ENCODE measurements at regions not wholly inside any gene's neighbourhood (a gene's known extent, or its start where the extent isn't known, plus 50 kb on each side); places are given as distances from the start of the nearest gene placed in this dataset.

GRCh38 chr11:122337241-122337640 is 221.2 kb upstream of the BLID start:
- Histone ChIP-seq H3K4me1 (ENCODE audit: control insufficient read depth, low read depth, low read length) (no peaks in the 10 kb centered on the region), H3K56ac (ENCODE audit: low read length) (no peak overlapping the region), H3K4me2 (ENCODE audit: low read length) (no peak overlapping the region), H2BK15ac (replicated peaks; ENCODE audit: low read depth) (no peak overlapping the region), H2BK120ac (ENCODE audit: low read depth, low read length) (no peak overlapping the region), H4K8ac (ENCODE audit: low read depth, low read length) (no peak overlapping the region), H3K18ac (ENCODE audit: low read length) (no peak overlapping the region), H3K9ac (ENCODE audit: low read length) (no peak overlapping the region), H3K23ac (ENCODE audit: low read length) (no peak overlapping the region), H3K4ac (ENCODE audit: low read depth, low read length) (no peak overlapping the region), H3K27ac (ENCODE audit: low read depth, low read length) (no peak overlapping the region), H4K5ac (ENCODE audit: low read length) (no peak overlapping the region), H2BK5ac (ENCODE audit: low read length) (no peak overlapping the region), H3K36me3 (ENCODE audit: control insufficient read depth, insufficient read depth, low read length) (no peaks in the 10 kb centered on the region), H3K79me2 (ENCODE audit: control insufficient read depth, insufficient read depth, low read length) (no peaks in the 10 kb centered on the region), H3K4me3 (ENCODE audit: low read length) (no peak overlapping the region), H3K79me1 (ENCODE audit: low read length) (no peaks in the 10 kb centered on the region), H2AK5ac (ENCODE audit: low read length) (no peak overlapping the region), H3K27me3 (ENCODE audit: insufficient read depth, low read length, poor library complexity) (no peaks in the 10 kb centered on the region)
- peak; percentile 6 for DNase-seq
- WGBS (ENCODE audit: extremely low coverage, insufficient coverage, low lambda C conversion rate), result no CpG with 5 or more reads among the region's 5 CpGs

GRCh38 chr11:122336706-122337105 is 220.7 kb upstream of the BLID start:
- Histone ChIP-seq H3K18ac (ENCODE audit: low read length) (no peak overlapping the region), H3K4me1 (ENCODE audit: control insufficient read depth, low read depth, low read length) (no peaks in the 10 kb centered on the region), H3K56ac (ENCODE audit: low read length) (no peak overlapping the region), H3K79me2 (ENCODE audit: control insufficient read depth, insufficient read depth, low read length) (no peaks in the 10 kb centered on the region), H3K27ac (ENCODE audit: low read depth, low read length) (no peak overlapping the region), H2BK15ac (replicated peaks; ENCODE audit: low read depth) (no peak overlapping the region), H4K8ac (ENCODE audit: low read depth, low read length) (no peak overlapping the region), H3K4ac (ENCODE audit: low read depth, low read length) (no peak overlapping the region), H3K27me3 (ENCODE audit: insufficient read depth, low read length, poor library complexity) (no peaks in the 10 kb centered on the region), H2BK120ac (ENCODE audit: low read depth, low read length) (no peak overlapping the region), H4K5ac (ENCODE audit: low read length) (no peak overlapping the region), H2BK5ac (ENCODE audit: low read length) (no peak overlapping the region), H3K4me3 (ENCODE audit: low read length) (no peak overlapping the region), H3K4me2 (ENCODE audit: low read length) (no peak overlapping the region), H3K79me1 (ENCODE audit: low read length) (no peaks in the 10 kb centered on the region), H3K23ac (ENCODE audit: low read length) (no peak overlapping the region), H3K9ac (ENCODE audit: low read length) (no peak overlapping the region), H2AK5ac (ENCODE audit: low read length) (no peak overlapping the region), H3K36me3 (ENCODE audit: control insufficient read depth, insufficient read depth, low read length) (no peaks in the 10 kb centered on the region)
- WGBS (ENCODE audit: extremely low coverage, insufficient coverage, low lambda C conversion rate), result no CpG with 5 or more reads among the region's 5 CpGs
- no peak for DNase-seq

- DNase-seq, result no peak
- Histone ChIP-seq H3K56ac (ENCODE audit: low read length) (no peak overlapping the region), H2BK120ac (ENCODE audit: low read depth, low read length) (no peak overlapping the region), H3K79me1 (ENCODE audit: low read length) (no peaks in the 10 kb centered on the region), H3K4ac (ENCODE audit: low read depth, low read length) (no peak overlapping the region), H3K4me2 (ENCODE audit: low read length) (no peak overlapping the region), H3K27me3 (ENCODE audit: insufficient read depth, low read length, poor library complexity) (no peaks in the 10 kb centered on the region), H3K23ac (ENCODE audit: low read length) (no peak overlapping the region), H2BK15ac (replicated peaks; ENCODE audit: low read depth) (no peak overlapping the region), H3K4me1 (ENCODE audit: control insufficient read depth, low read depth, low read length) (no peaks in the 10 kb centered on the region), H3K36me3 (ENCODE audit: control insufficient read depth, insufficient read depth, low read length) (no peaks in the 10 kb centered on the region), H3K4me3 (ENCODE audit: low read length) (no peak overlapping the region), H3K79me2 (ENCODE audit: control insufficient read depth, insufficient read depth, low read length) (no peaks in the 10 kb centered on the region), H2BK5ac (ENCODE audit: low read length) (no peak overlapping the region), H4K5ac (ENCODE audit: low read length) (no peak overlapping the region), H3K9ac (ENCODE audit: low read length) (no peak overlapping the region), H3K18ac (ENCODE audit: low read length) (no peak overlapping the region), H4K8ac (ENCODE audit: low read depth, low read length) (no peak overlapping the region), H3K27ac (ENCODE audit: low read depth, low read length) (no peak overlapping the region), H2AK5ac (ENCODE audit: low read length) (no peak overlapping the region)
- WGBS (ENCODE audit: extremely low coverage, insufficient coverage, low lambda C conversion rate), result no CpG with 5 or more reads among the region's 11 CpGs
These were observed 218.7 kb upstream of the BLID start for GRCh38 chr11:122334546-122335339.

- Histone ChIP-seq H2AK5ac (ENCODE audit: low read length) (no peak overlapping the region), H3K27me3 (ENCODE audit: insufficient read depth, low read length, poor library complexity) (peaks cover 2% of the 10 kb centered on the region), H3K79me1 (ENCODE audit: low read length) (no peaks in the 10 kb centered on the region), H3K18ac (ENCODE audit: low read length) (no peak overlapping the region), H3K4me2 (ENCODE audit: low read length) (no peak overlapping the region), H4K8ac (ENCODE audit: low read depth, low read length) (no peak overlapping the region), H3K23ac (ENCODE audit: low read length) (no peak overlapping the region), H2BK120ac (ENCODE audit: low read depth, low read length) (no peak overlapping the region), H3K4ac (ENCODE audit: low read depth, low read length) (no peak overlapping the region), H3K56ac (ENCODE audit: low read length) (no peak overlapping the region), H2BK5ac (ENCODE audit: low read length) (no peak overlapping the region), H3K27ac (ENCODE audit: low read depth, low read length) (no peak overlapping the region), H3K4me3 (ENCODE audit: low read length) (no peak overlapping the region), H3K4me1 (ENCODE audit: control insufficient read depth, low read depth, low read length) (no peaks in the 10 kb centered on the region), H3K9ac (ENCODE audit: low read length) (no peak overlapping the region), H3K36me3 (ENCODE audit: control insufficient read depth, insufficient read depth, low read length) (no peaks in the 10 kb centered on the region), H4K5ac (ENCODE audit: low read length) (no peak overlapping the region), H2BK15ac (replicated peaks; ENCODE audit: low read depth) (no peak overlapping the region), H3K79me2 (ENCODE audit: control insufficient read depth, insufficient read depth, low read length) (no peaks in the 10 kb centered on the region)
- DNase-seq, result no peak
- WGBS (ENCODE audit: extremely low coverage, insufficient coverage, low lambda C conversion rate), result no CpG with 5 or more reads among the region's 4 CpGs
These were observed 217.5 kb upstream of the BLID start for GRCh38 chr11:122333467-122333866.

GRCh38 chr11:122331079-122331478 is 215.1 kb upstream of the BLID start:
- no peak overlapping the region for H3K4ac ChIP-seq (ENCODE audit: low read depth, low read length)
- H3K79me1 ChIP-seq (ENCODE audit: low read length), result no peaks in the 10 kb centered on the region
- no peak for DNase-seq
- H3K36me3 ChIP-seq (ENCODE audit: control insufficient read depth, insufficient read depth, low read length), result no peaks in the 10 kb centered on the region
- no peaks in the 10 kb centered on the region for H3K79me2 ChIP-seq (ENCODE audit: control insufficient read depth, insufficient read depth, low read length)
- H3K4me2 ChIP-seq (ENCODE audit: low read length), result no peak overlapping the region
- H2BK5ac ChIP-seq (ENCODE audit: low read length), result no peak overlapping the region
- WGBS (ENCODE audit: extremely low coverage, insufficient coverage, low lambda C conversion rate), result no CpG with 5 or more reads among the region's 1 CpG
- H3K4me3 ChIP-seq (ENCODE audit: low read length), result no peak overlapping the region
- peaks cover 2% of the 10 kb centered on the region for H3K27me3 ChIP-seq (ENCODE audit: insufficient read depth, low read length, poor library complexity)
- H2BK15ac ChIP-seq (replicated peaks; ENCODE audit: low read depth), result no peak overlapping the region
- no peak overlapping the region for H3K18ac ChIP-seq (ENCODE audit: low read length)
- H4K8ac ChIP-seq (ENCODE audit: low read depth, low read length), result no peak overlapping the region
- H3K23ac ChIP-seq (ENCODE audit: low read length), result no peak overlapping the region
- H3K9ac ChIP-seq (ENCODE audit: low read length), result no peak overlapping the region
- H4K5ac ChIP-seq (ENCODE audit: low read length), result no peak overlapping the region
- no peak overlapping the region for H2AK5ac ChIP-seq (ENCODE audit: low read length)
- H3K27ac ChIP-seq (ENCODE audit: low read depth, low read length), result no peak overlapping the region
- no peaks in the 10 kb centered on the region for H3K4me1 ChIP-seq (ENCODE audit: control insufficient read depth, low read depth, low read length)
- no peak overlapping the region for H2BK120ac ChIP-seq (ENCODE audit: low read depth, low read length)
- H3K56ac ChIP-seq (ENCODE audit: low read length), result no peak overlapping the region

Measured in mesendoderm (in vitro differentiated cells).